ENCODE measurements at regions not wholly inside any gene's neighbourhood (a gene's known extent, or its start where the extent isn't known, plus 50 kb on each side); places are given as distances from the start of the nearest gene placed in this dataset.

DNA sequence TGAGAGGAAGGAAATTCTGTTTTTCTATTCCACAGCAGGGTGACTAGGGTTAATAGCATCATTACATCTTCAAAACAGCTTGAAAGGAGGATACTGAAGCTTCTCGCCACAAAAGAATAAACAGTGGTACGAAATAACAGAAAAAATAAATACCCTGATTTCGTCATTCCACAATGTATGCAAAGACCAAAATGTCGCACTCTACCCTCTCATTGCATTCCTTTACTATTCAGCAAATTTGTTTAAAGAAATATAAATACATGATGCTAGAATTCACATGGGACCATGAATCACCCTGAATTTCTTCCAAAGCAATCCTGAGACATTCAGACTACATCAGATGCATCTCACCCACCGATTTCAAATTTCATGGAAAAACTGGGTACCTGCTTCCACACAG, 112.3 kb upstream of the TOP3B start:
- Histone ChIP-seq H4K20me1 (ENCODE audit: insufficient read depth, low read length) (no peaks in the 10 kb centered on the region), H3K4me2 (ENCODE audit: low read length) (no peak overlapping the region), H3K27me3 (ENCODE audit: low read depth, low read length) (no peaks in the 10 kb centered on the region), H3K9ac (ENCODE audit: low read length) (no peak overlapping the region), H3K4me3 (ENCODE audit: low read length) (no peak overlapping the region), H3K27ac (ENCODE audit: low read length) (no peak overlapping the region), H3K79me2 (ENCODE audit: low read length) (no peaks in the 10 kb centered on the region), H3K9me3 (ENCODE audit: insufficient read depth, low read length) (peaks cover 19% of the 10 kb centered on the region; the same call in 1 of the 2 replicates), H3K4me1 (ENCODE audit: low read length) (peaks cover 42% of the 10 kb centered on the region), H3K36me3 (replicated peaks; ENCODE audit: low read depth, low read length) (peaks cover 11% of the 10 kb centered on the region), H2AFZ (ENCODE audit: low read depth, low read length) (no peak overlapping the region)
- TF ChIP-seq, protein P1, sequence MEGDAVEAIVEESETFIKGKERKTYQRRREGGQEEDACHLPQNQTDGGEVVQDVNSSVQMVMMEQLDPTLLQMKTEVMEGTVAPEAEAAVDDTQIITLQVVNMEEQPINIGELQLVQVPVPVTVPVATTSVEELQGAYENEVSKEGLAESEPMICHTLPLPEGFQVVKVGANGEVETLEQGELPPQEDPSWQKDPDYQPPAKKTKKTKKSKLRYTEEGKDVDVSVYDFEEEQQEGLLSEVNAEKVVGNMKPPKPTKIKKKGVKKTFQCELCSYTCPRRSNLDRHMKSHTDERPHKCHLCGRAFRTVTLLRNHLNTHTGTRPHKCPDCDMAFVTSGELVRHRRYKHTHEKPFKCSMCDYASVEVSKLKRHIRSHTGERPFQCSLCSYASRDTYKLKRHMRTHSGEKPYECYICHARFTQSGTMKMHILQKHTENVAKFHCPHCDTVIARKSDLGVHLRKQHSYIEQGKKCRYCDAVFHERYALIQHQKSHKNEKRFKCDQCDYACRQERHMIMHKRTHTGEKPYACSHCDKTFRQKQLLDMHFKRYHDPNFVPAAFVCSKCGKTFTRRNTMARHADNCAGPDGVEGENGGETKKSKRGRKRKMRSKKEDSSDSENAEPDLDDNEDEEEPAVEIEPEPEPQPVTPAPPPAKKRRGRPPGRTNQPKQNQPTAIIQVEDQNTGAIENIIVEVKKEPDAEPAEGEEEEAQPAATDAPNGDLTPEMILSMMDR (IDR thresholded peaks at IDR 0.05; ENCODE audit: low read depth, low read length), result no peak
- TF ChIP-seq EZH2phosphoT487 (IDR thresholded peaks at IDR 0.05; ENCODE audit: low read depth), result no peak

DNA sequence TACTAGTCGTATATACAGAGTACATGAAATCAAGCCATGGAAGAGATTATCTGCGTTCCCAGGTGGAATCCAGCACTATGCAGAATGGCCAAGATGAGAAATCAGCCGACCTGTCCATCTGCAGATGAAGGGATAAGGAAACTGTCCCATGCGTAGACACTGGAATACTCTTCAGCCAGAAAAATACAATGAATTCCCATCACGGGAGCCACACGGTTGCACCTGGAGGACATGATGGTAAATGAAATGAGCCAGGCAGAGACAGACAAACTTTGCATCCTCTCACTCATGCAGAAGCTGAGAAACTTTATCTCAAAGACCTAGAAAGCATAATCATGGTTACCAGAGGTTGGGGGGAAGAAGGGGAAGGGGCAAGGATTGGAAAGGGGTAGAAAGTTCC, 111.9 kb upstream of the TOP3B start:
- Histone ChIP-seq H3K27me3 (ENCODE audit: low read depth, low read length) (no peaks in the 10 kb centered on the region), H3K4me2 (ENCODE audit: low read length) (no peak overlapping the region), H3K9me3 (ENCODE audit: insufficient read depth, low read length) (peaks cover 19% of the 10 kb centered on the region; the same call in 1 of the 2 replicates), H2AFZ (ENCODE audit: low read depth, low read length) (no peak overlapping the region), H4K20me1 (ENCODE audit: insufficient read depth, low read length) (no peaks in the 10 kb centered on the region), H3K27ac (ENCODE audit: low read length) (no peak overlapping the region), H3K9ac (ENCODE audit: low read length) (no peak overlapping the region), H3K4me3 (ENCODE audit: low read length) (no peak overlapping the region), H3K79me2 (ENCODE audit: low read length) (no peaks in the 10 kb centered on the region), H3K4me1 (ENCODE audit: low read length) (peaks cover 37% of the 10 kb centered on the region), H3K36me3 (replicated peaks; ENCODE audit: low read depth, low read length) (peaks cover 11% of the 10 kb centered on the region)
- TF ChIP-seq EZH2phosphoT487 (IDR thresholded peaks at IDR 0.05; ENCODE audit: low read depth), result no peak
- TF ChIP-seq, protein P1 (IDR thresholded peaks at IDR 0.05; ENCODE audit: low read depth, low read length), result no peak

DNA sequence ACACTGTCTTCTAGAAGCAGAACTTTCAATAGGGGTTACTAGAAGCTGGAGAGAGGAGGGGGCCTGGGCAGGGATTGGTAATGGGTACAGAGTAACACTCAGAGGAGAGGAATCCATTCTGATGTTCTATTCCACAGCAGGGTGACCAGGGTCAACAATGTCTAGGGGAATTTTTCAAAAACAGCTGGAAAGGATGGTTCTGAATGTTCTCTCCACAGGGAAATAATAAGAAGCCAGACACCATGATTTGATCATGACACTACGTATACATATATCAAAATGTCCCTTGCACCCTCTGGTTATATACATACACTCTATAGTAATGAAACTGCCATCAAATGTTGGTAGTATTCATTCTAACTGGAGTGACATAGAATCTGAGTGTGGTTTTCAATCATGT, 111.2 kb upstream of the TOP3B start:
- H3K9me3 ChIP-seq (ENCODE audit: insufficient read depth, low read length), result peaks cover 19% of the 10 kb centered on the region; the same call in 1 of the 2 replicates
- no peaks in the 10 kb centered on the region for H3K79me2 ChIP-seq (ENCODE audit: low read length)
- peaks cover 11% of the 10 kb centered on the region for H3K36me3 ChIP-seq (replicated peaks; ENCODE audit: low read depth, low read length)
- H3K4me2 ChIP-seq (ENCODE audit: low read length), result peak overlapping the region; percentile 13; the same call in 1 of the 2 replicates
- H2AFZ ChIP-seq (ENCODE audit: low read depth, low read length), result no peak overlapping the region
- H3K4me3 ChIP-seq (ENCODE audit: low read length), result no peak overlapping the region
- H4K20me1 ChIP-seq (ENCODE audit: insufficient read depth, low read length), result no peaks in the 10 kb centered on the region
- H3K27me3 ChIP-seq (ENCODE audit: low read depth, low read length), result no peaks in the 10 kb centered on the region
- no peak overlapping the region for H3K9ac ChIP-seq (ENCODE audit: low read length)
- H3K4me1 ChIP-seq (ENCODE audit: low read length), result peaks cover 30% of the 10 kb centered on the region
- TF ChIP-seq, protein P1 (IDR thresholded peaks at IDR 0.05; ENCODE audit: low read depth, low read length), result no peak
- TF ChIP-seq EZH2phosphoT487 (IDR thresholded peaks at IDR 0.05; ENCODE audit: low read depth), result no peak
- H3K27ac ChIP-seq (ENCODE audit: low read length), result no peak overlapping the region

DNA sequence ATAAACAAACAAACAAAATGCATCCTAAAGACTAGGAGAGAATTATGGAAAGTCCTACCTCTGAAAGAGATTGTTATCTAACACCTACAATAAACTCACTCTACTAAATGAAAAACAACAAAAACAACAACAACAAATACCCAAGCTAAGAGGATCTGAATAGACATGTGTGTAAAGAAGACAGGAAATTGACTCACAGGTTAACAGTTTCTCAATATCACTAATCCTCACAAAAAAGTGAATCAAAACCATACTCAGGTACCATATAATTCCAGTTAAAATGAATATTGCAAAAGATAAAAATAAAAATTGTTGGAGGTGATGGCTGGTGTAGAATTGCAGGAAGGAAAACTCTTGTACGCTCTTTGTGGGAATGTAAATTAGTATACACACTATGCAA, 110.4 kb upstream of the TOP3B start:
- H3K27ac ChIP-seq (ENCODE audit: low read length), result no peak overlapping the region
- no peaks in the 10 kb centered on the region for H4K20me1 ChIP-seq (ENCODE audit: insufficient read depth, low read length)
- H2AFZ ChIP-seq (ENCODE audit: low read depth, low read length), result no peak overlapping the region
- no peaks in the 10 kb centered on the region for H3K79me2 ChIP-seq (ENCODE audit: low read length)
- H3K4me3 ChIP-seq (ENCODE audit: low read length), result no peak overlapping the region
- no peak for TF ChIP-seq EZH2phosphoT487 (IDR thresholded peaks at IDR 0.05; ENCODE audit: low read depth)
- TF ChIP-seq, protein P1 (IDR thresholded peaks at IDR 0.05; ENCODE audit: low read depth, low read length), result no peak
- H3K27me3 ChIP-seq (ENCODE audit: low read depth, low read length), result no peaks in the 10 kb centered on the region
- H3K4me2 ChIP-seq (ENCODE audit: low read length), result peak overlapping the region; percentile 13; the same call in 1 of the 2 replicates
- peaks cover 17% of the 10 kb centered on the region; the same call in 1 of the 2 replicates for H3K9me3 ChIP-seq (ENCODE audit: insufficient read depth, low read length)
- peaks cover 22% of the 10 kb centered on the region for H3K4me1 ChIP-seq (ENCODE audit: low read length)
- H3K9ac ChIP-seq (ENCODE audit: low read length), result no peak overlapping the region
- H3K36me3 ChIP-seq (replicated peaks; ENCODE audit: low read depth, low read length), result peaks cover 7% of the 10 kb centered on the region
